ENCODE measurements at regions not wholly inside any gene's neighbourhood (a gene's known extent, or its start where the extent isn't known, plus 50 kb on each side); places are given as distances from the start of the nearest gene placed in this dataset.

DNA sequence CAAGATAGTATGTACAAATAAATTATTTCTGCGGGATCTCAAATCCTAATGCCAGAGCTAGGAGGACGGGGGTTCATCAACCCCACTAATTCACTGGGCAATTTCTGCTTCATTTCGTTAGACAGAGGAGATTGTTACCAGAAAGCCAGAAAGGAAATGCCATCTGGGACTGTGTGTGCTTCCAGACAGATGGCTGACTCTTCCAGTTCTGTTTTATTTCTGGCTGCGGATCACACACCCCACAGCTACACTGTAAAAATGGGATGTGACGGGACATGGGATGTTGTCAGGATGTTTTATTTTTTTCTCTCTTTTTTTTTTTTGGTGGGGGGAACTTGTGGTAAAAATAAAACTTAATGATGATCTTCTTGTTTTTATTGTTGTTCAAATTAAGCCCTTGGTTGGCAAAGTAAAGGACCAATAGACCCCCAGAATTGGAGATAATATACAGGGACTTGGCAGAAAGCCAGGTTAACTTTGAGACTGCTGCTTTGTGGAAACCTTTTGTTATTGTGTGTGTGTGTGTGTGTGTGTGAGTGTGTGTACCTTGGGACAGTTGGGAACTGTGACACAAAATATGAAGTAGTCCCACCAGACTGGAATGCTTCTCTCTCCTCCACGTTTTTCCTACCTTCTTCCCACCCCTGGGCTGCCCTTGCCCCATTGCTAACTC lies 114.5 kb downstream of the NUF2 start:
- TF ChIP-seq POLR2A (IDR thresholded peaks at IDR 0.05): no peak
- no peak for TF ChIP-seq CTCF (IDR thresholded peaks at IDR 0.05)
